GM12891 (cell line): ENCODE measurements at regions not wholly inside any gene's neighbourhood (a gene's known extent, or its start where the extent isn't known, plus 50 kb on each side); places are given as distances from the start of the nearest gene placed in this dataset.

ENCODE experiments used
- PAX5 ChIP-seq: IDR thresholded peaks from 2 replicates; pipeline ENCODE4 v1.6.1; 2011; ENCODE audit warnings: low read length, moderate library complexity, mild to moderate bottlenecking; ENCODE audit not compliant: insufficient read depth, severe bottlenecking
- POLR2A ChIP-seq: IDR thresholded peaks from 2 replicates; pipeline ENCODE4 v1.6.1; 2011; ENCODE audit warnings: low read depth, low read length, control low read depth
- POLR2AphosphoS5 ChIP-seq: IDR thresholded peaks from 2 replicates; pipeline ENCODE4 v1.6.1; 2011; ENCODE audit warnings: low read depth, low read length, control low read depth
- POU2F2 ChIP-seq: IDR thresholded peaks from 2 replicates; pipeline ENCODE4 v1.6.1; 2011; ENCODE audit warnings: low read depth, mild to moderate bottlenecking, control low read depth, low read length, moderate library complexity
- SPI1 ChIP-seq: IDR thresholded peaks from 2 replicates; pipeline ENCODE4 v1.6.1; 2011; ENCODE audit warnings: low read depth, low read length, control low read depth
- TAF1 ChIP-seq: IDR thresholded peaks from 2 replicates; pipeline ENCODE4 v1.6.1; 2011; ENCODE audit warnings: low read depth, low read length, control low read depth

DNA sequence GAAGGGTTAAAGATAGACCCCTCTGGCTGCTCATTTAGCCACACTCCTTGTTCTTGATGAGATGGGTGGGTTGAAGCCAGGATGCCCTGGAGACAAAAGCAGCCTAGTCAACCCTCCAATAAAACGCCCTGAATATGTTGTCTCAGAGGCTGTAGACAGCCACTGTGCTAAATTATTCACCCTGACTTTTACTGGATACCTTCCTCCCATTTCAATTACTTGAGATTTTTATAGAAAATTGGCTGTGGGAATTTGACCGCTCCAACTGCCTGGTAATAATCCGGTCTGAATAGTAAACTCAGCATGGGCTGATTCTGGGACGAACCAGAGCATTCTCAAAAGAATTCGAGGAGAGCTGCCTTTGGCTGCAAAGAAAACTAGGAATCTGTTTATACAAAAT lies 104.2 kb downstream of the SNX18 start:
- TF ChIP-seq POLR2A = no peak
- TF ChIP-seq TAF1 = no peak
- no peak for TF ChIP-seq POLR2AphosphoS5
- TF ChIP-seq SPI1 = no peak
- no peak for TF ChIP-seq POU2F2
- no peak for TF ChIP-seq PAX5
